B cell (primary cell): ENCODE measurements at regions not wholly inside any gene's neighbourhood (a gene's known extent, or its start where the extent isn't known, plus 50 kb on each side); places are given as distances from the start of the nearest gene placed in this dataset.

Experiments
- CTCF ChIP-seq: fragments of 200-600 bp; IDR thresholded peaks from one replicate; pipeline ENCODE4 v1.8.0; 2022; ENCODE audit warnings: antibody characterized with exemption, mild to moderate bottlenecking
- EZH2 ChIP-seq: IDR thresholded peaks from 2 replicates; pipeline ENCODE4 v1.6.1; 2012; ENCODE audit warnings: borderline replicate concordance, low read depth, mild to moderate bottlenecking, moderate library complexity, low read length; ENCODE audit not compliant: insufficient read depth, poor library complexity, severe bottlenecking

GRCh38 chr6:78618970-78619369 lies 248.4 kb upstream of the IRAK1BP1 start:
- no peak for TF ChIP-seq CTCF
- TF ChIP-seq EZH2, result no peak
